K562 (cell line): ENCODE measurements at regions not wholly inside any gene's neighbourhood (a gene's known extent, or its start where the extent isn't known, plus 50 kb on each side); places are given as distances from the start of the nearest gene placed in this dataset.

Experiments
- ATAC-seq: fragments of 200-7000 bp; cut with Tn5 transposase; 3 replicates; pipeline ENCODE4 v1.9.1; 2020; ENCODE audit warnings: moderate library complexity
- BruUV-seq: library from RNA; stranded (reverse); fragments of 400-500 nt; replicated peaks from 2 replicates; lab custom pipeline; 2021; lab: Mats Ljungman, UMichigan
- CTCF ChIA-PET: fragments of 300-600 bp; formaldehyde crosslinking; extraction: SDS; loops from one replicate; lab custom pipeline; 2021; ENCODE audit warnings: low intra/inter-chr PET ratio; lab: Yijun Ruan, JAX
- POLR2A ChIA-PET: fragments of 300-600, 350-650 bp; sonication (Branson Sonifier 250); formaldehyde crosslinking; extraction: SDS; loops from one replicate; lab custom pipeline; 2021; ENCODE audit warnings: antibody characterized with exemption, inconsistent platforms; lab: Yijun Ruan, JAX
- DNase-seq, 4 experiments: peaks; one replicate each; pipeline versions ENCODE4 v3.0.0 to v3.0.0-alpha.2; 2011 to 2018; ENCODE audit warnings: low spot score in 3 of 4, mixed read lengths in 3 of 4; ENCODE audit errors: extremely low read depth in 1 of 4
- FAIRE-seq: peaks from 2 replicates; lab custom pipeline; 2011; peaks lifted over from hg19 to GRCh38; lab: Jason Lieb, UNC
- H2AFZ ChIP-seq: 2 replicates; pipeline ENCODE4 v1.6.0; 2011; ENCODE audit warnings: low read depth, low read length, control low read depth, inconsistent platforms
- H3K27ac ChIP-seq: fragments of 200-600 bp; 3 replicates; pipeline ENCODE4 v1.8.0; 2011; ENCODE audit warnings: low read depth, mild to moderate bottlenecking, control low read depth, inconsistent platforms, low read length, moderate library complexity, mixed read lengths; ENCODE audit errors: extremely low read depth
- H3K27me3 ChIP-seq, 2 experiments: fragments of 300-600 bp in 1 of 2; 2 replicates in 1 of 2; 3 replicates in 1 of 2; pipeline versions ENCODE4 v1.6.0 to v1.8.0; 2011; ENCODE audit warnings: inconsistent platforms in 2 of 2, low read length in 2 of 2, mild to moderate bottlenecking in 1 of 2, mixed read lengths in 1 of 2, moderate library complexity in 1 of 2; ENCODE audit not compliant: control insufficient read depth in 2 of 2, insufficient read depth in 2 of 2
- H3K36me3 ChIP-seq: fragments of 300-600 bp; 3 replicates; pipeline ENCODE4 v1.8.0; 2011; ENCODE audit warnings: mild to moderate bottlenecking, low read length, inconsistent platforms; ENCODE audit not compliant: control insufficient read depth, insufficient read depth
- H3K4me1 ChIP-seq, 2 experiments: fragments of 200-600 bp in 1 of 2; replicated peaks in 1 of 2; 2 replicates in 1 of 2; 3 replicates in 1 of 2; pipeline versions ENCODE4 v1.5.1 to v1.8.0; 2011; ENCODE audit warnings: inconsistent platforms in 2 of 2, low read length in 2 of 2, mild to moderate bottlenecking in 1 of 2, mixed read lengths in 1 of 2, moderate library complexity in 1 of 2; ENCODE audit not compliant: control insufficient read depth in 2 of 2, insufficient read depth in 2 of 2
- H3K4me2 ChIP-seq: 2 replicates; pipeline ENCODE4 v1.6.1; 2011; ENCODE audit warnings: low read length, control low read depth, inconsistent platforms, mixed read lengths; ENCODE audit not compliant: insufficient read depth
- H3K4me3 ChIP-seq: fragments of 200-600 bp; sonication (generic), shearing (Covaris generic); 2 replicates; pipeline ENCODE4 v1.5.1; 2016; ENCODE audit warnings: control low read depth, inconsistent platforms
- H3K79me2 ChIP-seq: fragments of 200-600 bp; 3 replicates; pipeline ENCODE4 v1.8.0; 2011; ENCODE audit warnings: low read length, inconsistent platforms; ENCODE audit not compliant: control insufficient read depth, insufficient read depth
- H3K9ac ChIP-seq, 2 experiments: 2 replicates each; pipeline versions ENCODE4 v1.6.0 to v1.6.1; 2011; ENCODE audit warnings: low read depth in 2 of 2, low read length in 2 of 2, control low read depth in 1 of 2, inconsistent platforms in 1 of 2, mild to moderate bottlenecking in 1 of 2, mixed read lengths in 1 of 2; ENCODE audit not compliant: insufficient read depth in 1 of 2
- H3K9me1 ChIP-seq: one replicate; pipeline ENCODE4 v1.6.0; 2011; ENCODE audit warnings: inconsistent platforms, mild to moderate bottlenecking, low read length, moderate library complexity; ENCODE audit not compliant: control insufficient read depth, insufficient read depth
- H3K9me3 ChIP-seq: replicated peaks from 2 replicates; pipeline ENCODE4 v1.5.1; 2011; ENCODE audit warnings: low read depth, low read length, inconsistent platforms; ENCODE audit not compliant: control insufficient read depth, insufficient read depth
- H4K20me1 ChIP-seq: replicated peaks from 2 replicates; pipeline ENCODE4 v1.6.1; 2011; ENCODE audit warnings: low read length, inconsistent platforms, mixed read lengths; ENCODE audit not compliant: control insufficient read depth, insufficient read depth
- ATF3 ChIP-seq, 2 experiments: fragments of 450-650 bp in 1 of 2; sonication (generic) in 1 of 2; formaldehyde crosslinking in 1 of 2; IDR thresholded peaks in 1 of 2; conservative IDR thresholded peaks in 1 of 2; 2 replicates each; pipeline versions ENCODE4 v1.6.1 to v1.8.1; 2016 to 2023; ENCODE audit warnings: mild to moderate bottlenecking in 2 of 2, moderate library complexity in 2 of 2, inconsistent platforms in 1 of 2, missing genetic modification reagents in 1 of 2
- MEIS2 ChIP-seq: fragments of 450-650 bp; IDR thresholded peaks from 2 replicates; pipeline ENCODE4 v1.6.1; 2014; ENCODE audit warnings: mild to moderate bottlenecking; ENCODE audit not compliant: partially characterized antibody
- WGBS: fragments of 100-300 bp; shearing (Covaris generic); methylation state at CpG from one replicate; pipeline ENCODE4 v1.1.6; 2016; ENCODE audit warnings: low coverage, mixed read lengths; ENCODE audit not compliant: insufficient coverage; ENCODE audit errors: missing lambda C conversion rate; 5-methylcytosine and 5-hydroxymethylcytosine counted together
- in situ Hi-C: fragments of 300-500 bp; cut with MboI; formaldehyde crosslinking; loops from 4 replicates; pipeline ENCODE4 v1.15.0; 2018; ENCODE audit warnings: inconsistent platforms, mixed read lengths
- intact Hi-C: fragments of 100-400 bp; cut with micrococcal nuclease; formaldehyde crosslinking; loops from 2 replicates; pipeline ENCODE4 v1.14.2; 2022
- TF ChIP-seq, protein P1 (sequence below), 2 experiments: fragments of 200-800 bp in 1 of 2; sonication (Bioruptor generic) in 1 of 2; sonication (generic) in 1 of 2; formaldehyde crosslinking in 1 of 2; IDR thresholded peaks in 1 of 2; conservative IDR thresholded peaks in 1 of 2; 2 replicates each; pipeline versions ENCODE4 v1.5.0 to v1.6.1; 2016 to 2020; ENCODE audit warnings: missing compliant biosample characterization in 1 of 2, missing genetic modification characterization in 1 of 2, missing genetic modification reagents in 1 of 2

DNA sequence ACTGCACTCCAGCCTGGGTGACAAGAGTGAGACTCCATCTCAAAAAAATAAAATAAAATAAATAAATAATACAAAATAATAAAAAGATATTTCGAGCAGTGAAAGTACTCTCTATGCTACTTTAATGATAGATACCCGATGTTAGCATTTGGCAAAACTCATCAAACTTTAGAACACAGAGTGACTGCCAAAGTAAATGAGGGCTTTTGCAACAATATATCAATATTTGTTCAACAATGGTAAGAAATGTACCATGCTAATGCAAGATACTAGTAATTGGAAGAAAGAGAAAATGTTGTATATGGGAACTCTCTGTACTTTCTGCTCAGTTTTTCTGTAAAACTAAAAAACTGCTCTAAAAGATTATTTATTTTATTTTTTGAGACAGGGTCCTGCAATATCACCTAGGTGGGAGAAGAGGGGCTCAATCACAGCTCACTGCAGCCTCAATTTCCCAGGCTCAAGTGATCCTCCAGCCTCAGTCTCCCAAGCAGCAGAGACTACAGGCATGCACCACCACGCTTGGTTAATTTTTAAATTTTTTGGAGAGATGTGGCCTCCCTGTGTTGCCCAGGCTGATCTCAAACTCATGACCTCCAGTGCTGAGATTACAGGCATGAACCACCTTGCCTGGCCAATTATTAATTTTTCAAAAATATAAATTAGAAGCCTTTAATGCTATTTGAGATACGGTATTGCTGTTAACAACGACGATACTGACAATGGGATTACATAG is 650.5 kb upstream of the NR2F2 start:
- H3K9me3 ChIP-seq = no peaks in the 10 kb centered on the region
- peaks cover 18% of the 10 kb centered on the region for H3K36me3 ChIP-seq
- ATAC-seq (no peak), DNase-seq (no peak), FAIRE-seq (no peak)
- TF ChIP-seq, protein P1, sequence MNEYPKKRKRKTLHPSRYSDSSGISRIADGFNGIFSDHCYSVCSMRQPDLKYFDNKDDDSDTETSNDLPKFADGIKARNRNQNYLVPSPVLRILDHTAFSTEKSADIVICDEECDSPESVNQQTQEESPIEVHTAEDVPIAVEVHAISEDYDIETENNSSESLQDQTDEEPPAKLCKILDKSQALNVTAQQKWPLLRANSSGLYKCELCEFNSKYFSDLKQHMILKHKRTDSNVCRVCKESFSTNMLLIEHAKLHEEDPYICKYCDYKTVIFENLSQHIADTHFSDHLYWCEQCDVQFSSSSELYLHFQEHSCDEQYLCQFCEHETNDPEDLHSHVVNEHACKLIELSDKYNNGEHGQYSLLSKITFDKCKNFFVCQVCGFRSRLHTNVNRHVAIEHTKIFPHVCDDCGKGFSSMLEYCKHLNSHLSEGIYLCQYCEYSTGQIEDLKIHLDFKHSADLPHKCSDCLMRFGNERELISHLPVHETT (CRISPR knock-in tag; conservative IDR thresholded peaks at IDR 0.05 in 1 of 2, IDR thresholded peaks at IDR 0.05 in 1 of 2) = no peak
- in situ Hi-C loops = no loop called here
- H3K9ac ChIP-seq = no peak overlapping the region
- no peaks in the 10 kb centered on the region for H3K9me1 ChIP-seq
- intact Hi-C loops = no loop called here
- BruUV-seq = no TSS peak
- H3K79me2 ChIP-seq = peaks cover 69% of the 10 kb centered on the region
- ChIA-PET CTCF (no interaction called here), POLR2A (interaction anchor here (0.7 kb wide), 1 partner anchor 614 kb away, joined by 3 read pairs; no protein-coding TSS in a partner anchor)
- peaks cover 0 to 14% of the 10 kb centered on the region in 2 experiments; a peak in 2 of 5 replicates for H3K4me1 ChIP-seq
- H3K27ac ChIP-seq = no peak overlapping the region
- no peak overlapping the region for H3K4me3 ChIP-seq
- no peaks in the 10 kb centered on the region for H4K20me1 ChIP-seq
- 97% methylated on average over 6 of the region's 6 CpGs for WGBS
- H2AFZ ChIP-seq = no peak overlapping the region
- H3K27me3 ChIP-seq = no peaks in the 10 kb centered on the region
- no peak overlapping the region for H3K4me2 ChIP-seq

GRCh38 chr15:95680728-95681127 is 649.8 kb upstream of the NR2F2 start:
- H3K9me3 ChIP-seq = no peaks in the 10 kb centered on the region
- POLR2A ChIA-PET = no interaction called here
- no peak overlapping the region for H3K9ac ChIP-seq
- H3K27me3 ChIP-seq = no peaks in the 10 kb centered on the region
- H3K79me2 ChIP-seq = peaks cover 71% of the 10 kb centered on the region
- no peaks in the 10 kb centered on the region for H3K9me1 ChIP-seq
- H3K27ac ChIP-seq = no peak overlapping the region
- FAIRE-seq = no peak
- CTCF ChIA-PET = no interaction called here
- in situ Hi-C loops = no loop called here
- 86% methylated on average over 2 of the region's 2 CpGs for WGBS
- H4K20me1 ChIP-seq = no peaks in the 10 kb centered on the region
- ATAC-seq = no peak
- peaks cover 3 to 17% of the 10 kb centered on the region in 2 experiments; a peak in 3 of 5 replicates for H3K4me1 ChIP-seq
- no TSS peak for BruUV-seq
- H2AFZ ChIP-seq = no peak overlapping the region
- no peak overlapping the region for H3K4me2 ChIP-seq
- TF ChIP-seq MEIS2 (no peak), ATF3 (IDR thresholded peaks at IDR 0.05) (peak; percentile 33; the same call in 1 of the 2 replicates), ATF3 (CRISPR knock-in tag; conservative IDR thresholded peaks at IDR 0.05) (no peak)
- no peak for DNase-seq
- intact Hi-C loops = no loop called here
- no peak overlapping the region for H3K4me3 ChIP-seq
- peaks cover 18% of the 10 kb centered on the region for H3K36me3 ChIP-seq
